HG03066 (cell line): ENCODE measurements at regions not wholly inside any gene's neighbourhood (a gene's known extent, or its start where the extent isn't known, plus 50 kb on each side); places are given as distances from the start of the nearest gene placed in this dataset.
"Not testable (repeated sequence)": the region's sequence is repeated elsewhere in the genome, so short reads cannot be mapped to it uniquely, and the experiment has no call there.

Source experiments
- ATAC-seq: cut with Tn5 transposase; IDR thresholded peaks from one replicate; pipeline ENCODE4 v1.9.1; 2021; ENCODE audit warnings: low read depth; ENCODE audit not compliant: unreplicated experiment

- no peak for ATAC-seq
These were observed 595.2 kb upstream of the TBL1XR1 start for GRCh38 chr3:177792311-177793030.

GRCh38 chr3:177793451-177793850, 596.2 kb upstream of the TBL1XR1 start:
- no peak for ATAC-seq

- no peak for ATAC-seq
These were observed 597.9 kb upstream of the TBL1XR1 start for GRCh38 chr3:177795216-177795615.

GRCh38 chr3:177795859-177796258, 598.6 kb upstream of the TBL1XR1 start:
- no peak for ATAC-seq

- ATAC-seq, result not testable (repeated sequence)
These were observed 602.9 kb upstream of the TBL1XR1 start for GRCh38 chr3:177800147-177800546.

- no peak for ATAC-seq
These were observed 603.3 kb upstream of the TBL1XR1 start for GRCh38 chr3:177800561-177800960.

GRCh38 chr3:177802151-177802900, 605.0 kb upstream of the TBL1XR1 start:
- no peak for ATAC-seq

GRCh38 chr3:177803500-177803899, 606.2 kb upstream of the TBL1XR1 start:
- ATAC-seq, result no peak

GRCh38 chr3:177804032-177804431, 606.8 kb upstream of the TBL1XR1 start:
- no peak for ATAC-seq

- no peak for ATAC-seq
These were observed 607.4 kb upstream of the TBL1XR1 start for GRCh38 chr3:177804646-177805045.

- no peak for ATAC-seq
These were observed 610.0 kb upstream of the TBL1XR1 start for GRCh38 chr3:177807150-177807875.

DNA sequence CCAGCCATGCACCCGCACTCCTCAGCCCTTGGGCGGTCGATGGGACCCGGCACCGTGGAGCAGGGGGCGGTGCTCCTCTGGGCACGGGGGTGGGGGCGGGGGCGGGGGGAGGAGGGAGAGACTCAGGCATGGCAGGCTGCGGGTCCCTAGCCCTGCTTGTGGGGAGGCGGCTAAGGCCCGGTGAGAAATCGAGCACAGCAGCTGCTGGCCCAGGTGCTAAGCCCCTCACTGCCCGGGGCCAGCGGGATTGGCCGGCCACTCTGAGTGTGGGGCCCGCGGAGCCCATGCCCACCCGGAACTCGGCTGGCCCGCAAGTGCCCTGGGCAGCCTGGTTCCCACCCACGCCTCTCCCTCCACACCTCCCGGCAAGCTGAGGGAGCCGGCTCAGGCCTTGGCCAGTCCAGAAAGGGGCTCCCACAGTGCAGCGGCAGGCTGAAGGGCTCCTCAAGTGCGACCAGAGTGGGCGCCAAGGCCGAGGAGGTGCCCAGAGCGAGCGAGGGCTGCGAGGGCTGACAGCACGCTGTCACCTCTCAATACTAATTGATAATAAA, 611.7 kb upstream of the TBL1XR1 start:
- ATAC-seq, result not testable (repeated sequence)

- ATAC-seq, result no peak
These were observed 612.9 kb upstream of the TBL1XR1 start for GRCh38 chr3:177810162-177810623.

DNA sequence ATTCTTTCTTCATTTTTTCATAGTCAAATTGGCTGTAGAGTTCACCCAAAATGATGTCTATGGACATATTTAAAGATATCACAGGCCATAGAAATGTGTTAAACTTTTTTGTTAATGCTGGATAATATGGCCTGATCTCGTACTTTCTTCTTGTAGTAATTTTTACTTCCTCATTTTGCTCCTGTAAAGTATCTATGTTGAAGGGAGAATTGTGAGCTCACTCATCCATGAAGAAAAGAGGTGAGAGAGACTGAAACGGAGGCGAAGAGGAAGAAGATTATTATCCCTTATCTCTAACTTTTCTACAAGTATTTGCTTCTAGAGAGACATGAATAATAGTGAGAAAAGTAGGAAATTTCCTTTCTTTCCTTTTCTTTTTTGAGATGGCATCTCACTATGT, 613.8 kb upstream of the TBL1XR1 start:
- no peak for ATAC-seq

DNA sequence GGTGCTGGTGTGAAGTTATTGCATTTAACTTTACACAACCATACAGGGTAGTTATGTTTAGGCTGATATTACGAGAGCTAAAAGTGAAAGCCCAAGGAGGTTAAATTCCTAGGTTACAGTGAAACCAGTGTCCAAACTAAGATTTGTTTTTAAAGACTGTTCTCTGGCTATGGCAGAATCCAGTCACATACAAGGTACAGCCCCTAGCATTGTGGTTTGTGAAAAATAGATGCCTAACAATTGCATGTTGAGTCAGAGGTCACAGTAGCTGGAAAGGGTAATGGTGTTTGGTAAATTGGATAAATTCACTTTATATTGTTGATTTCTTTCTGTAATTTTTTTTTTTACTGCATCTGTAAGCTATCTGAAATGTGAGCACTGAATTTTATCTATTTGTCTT, 614.6 kb upstream of the TBL1XR1 start:
- ATAC-seq, result no peak

GRCh38 chr3:177812492-177812891, 615.2 kb upstream of the TBL1XR1 start:
- ATAC-seq, result no peak

DNA sequence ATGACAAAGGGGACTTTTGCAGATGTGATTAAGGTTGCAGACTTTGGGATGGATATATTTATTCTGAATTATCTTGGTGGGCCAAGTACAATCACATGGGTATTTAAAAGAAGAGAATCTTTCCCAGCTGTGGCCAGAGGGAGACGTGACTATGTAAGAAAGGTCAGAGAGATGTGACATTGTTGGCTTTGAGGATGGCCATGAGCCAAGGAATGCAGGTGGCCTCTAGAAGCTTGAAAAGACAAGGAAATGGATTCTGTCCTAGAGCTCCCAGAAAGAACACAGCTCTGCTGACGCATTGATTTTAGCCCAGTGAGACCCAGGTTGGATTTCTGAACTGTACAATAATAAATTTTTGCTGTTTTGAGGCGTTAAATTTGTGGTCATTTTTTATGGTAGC, 616.0 kb upstream of the TBL1XR1 start:
- no peak for ATAC-seq

GRCh38 chr3:177816667-177817208, 619.5 kb upstream of the TBL1XR1 start:
- ATAC-seq, result no peak

GRCh38 chr3:177817751-177818150, 620.5 kb upstream of the TBL1XR1 start:
- no peak for ATAC-seq

GRCh38 chr3:177818712-177819240, 621.5 kb upstream of the TBL1XR1 start:
- no peak for ATAC-seq
